ENCODE measurements at regions not wholly inside any gene's neighbourhood (a gene's known extent, or its start where the extent isn't known, plus 50 kb on each side); places are given as distances from the start of the nearest gene placed in this dataset.

GRCh38 chr5:68547056-68547455 is 331.5 kb downstream of the PIK3R1 start:
- TF ChIP-seq CTCF (IDR thresholded peaks at IDR 0.05) (no peak), EP300 (IDR thresholded peaks at IDR 0.05) (no peak)
